Stimulated activated CD4-positive, alpha-beta T cell treated with anti-CD3 and anti-CD28 coated beads, Interleukin-1b, Interleukin-23, amount 100 ng/mL, for 1 hour (primary cell): ENCODE measurements at regions not wholly inside any gene's neighbourhood (a gene's known extent, or its start where the extent isn't known, plus 50 kb on each side); places are given as distances from the start of the nearest gene placed in this dataset.

Experiments
- DNase-seq, 2 donors: peaks; one replicate each; pipeline ENCODE4 v3.0.0-alpha.2; 2020; ENCODE audit warnings: low read depth in 2 of 2

DNA sequence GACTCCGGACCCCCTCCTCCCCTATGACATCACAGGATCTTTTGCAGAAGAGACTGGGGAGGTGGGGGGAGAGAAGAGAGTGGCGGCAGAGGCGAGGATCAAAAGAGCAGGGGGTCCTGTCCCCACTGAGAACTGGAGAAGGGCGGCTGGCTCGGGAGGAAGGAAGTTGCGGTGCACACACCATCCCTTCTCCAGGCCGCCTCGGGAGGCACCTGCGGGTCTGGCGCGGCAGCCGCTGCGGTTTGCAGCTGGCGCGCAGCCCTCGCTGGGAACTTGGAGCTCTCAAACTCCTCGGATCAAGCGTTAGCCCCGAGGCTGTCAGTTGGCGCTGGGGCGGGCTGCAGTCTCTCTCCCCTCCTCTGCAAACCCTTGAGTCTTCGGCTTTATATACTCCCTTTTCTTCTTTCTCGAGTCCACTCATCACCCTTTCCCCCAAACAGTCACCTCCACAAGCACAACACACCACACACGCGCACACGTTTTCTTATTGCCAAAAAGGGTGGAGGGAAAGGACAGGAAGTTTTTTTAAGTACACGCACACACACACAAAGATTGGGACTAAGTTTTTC, 180.7 kb downstream of the TBXT start:
- no peak for DNase-seq

DNA sequence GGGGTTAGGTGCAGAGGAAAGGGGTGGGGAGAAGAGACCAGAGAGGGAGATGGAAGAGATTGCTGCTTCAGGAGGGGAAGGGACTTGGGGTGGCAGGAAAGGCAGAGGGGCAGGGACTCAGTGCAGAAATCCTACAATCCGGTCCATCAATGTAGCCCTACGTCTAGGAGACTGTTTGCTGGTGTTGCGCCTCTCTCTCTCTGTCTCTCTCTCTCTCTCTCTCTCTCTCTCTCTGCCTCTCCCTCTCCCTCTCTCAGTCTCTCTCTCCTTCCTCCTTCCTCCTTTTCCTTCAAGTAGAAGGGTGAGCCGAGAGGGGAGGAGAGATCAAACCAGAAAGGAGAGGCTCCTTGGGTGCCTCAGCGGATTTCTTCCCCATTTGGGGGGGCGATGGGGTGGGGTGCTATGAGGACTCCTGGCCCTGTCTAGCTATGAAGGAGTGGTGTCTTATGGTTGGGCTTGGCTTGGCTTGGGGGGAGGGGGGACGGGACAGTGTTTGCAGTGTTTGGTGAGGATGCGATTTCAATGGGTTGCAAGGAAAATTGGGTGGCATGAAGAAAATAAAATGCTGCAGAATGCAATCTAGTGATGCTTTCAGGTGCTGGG, 181.2 kb downstream of the TBXT start:
- DNase-seq, result no peak

DNA sequence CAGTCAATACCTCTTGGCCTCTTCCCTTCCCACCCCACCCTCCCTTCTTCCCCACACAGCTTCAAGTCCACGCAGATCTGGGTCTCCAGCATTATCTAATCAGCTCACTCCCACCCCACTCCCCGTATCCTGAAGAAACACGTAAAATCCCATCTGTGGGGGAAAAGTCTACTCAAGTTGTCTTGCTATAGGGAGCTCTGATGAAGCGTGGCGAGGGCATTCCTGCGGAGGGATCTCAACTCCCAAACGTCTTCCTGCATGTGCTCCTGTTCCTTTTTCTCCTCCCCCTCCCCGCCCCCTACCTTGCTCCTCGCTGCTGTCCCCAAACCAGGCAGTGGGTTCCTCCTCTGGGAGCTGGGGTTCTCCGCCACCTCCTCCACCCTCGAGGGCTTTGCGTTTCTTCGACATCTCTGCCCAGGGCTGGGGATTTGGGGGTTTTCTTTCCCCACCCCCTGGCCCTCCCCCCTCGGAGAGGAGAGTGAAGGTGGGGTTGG, 181.8 kb downstream of the TBXT start:
- DNase-seq, result no peak

DNA sequence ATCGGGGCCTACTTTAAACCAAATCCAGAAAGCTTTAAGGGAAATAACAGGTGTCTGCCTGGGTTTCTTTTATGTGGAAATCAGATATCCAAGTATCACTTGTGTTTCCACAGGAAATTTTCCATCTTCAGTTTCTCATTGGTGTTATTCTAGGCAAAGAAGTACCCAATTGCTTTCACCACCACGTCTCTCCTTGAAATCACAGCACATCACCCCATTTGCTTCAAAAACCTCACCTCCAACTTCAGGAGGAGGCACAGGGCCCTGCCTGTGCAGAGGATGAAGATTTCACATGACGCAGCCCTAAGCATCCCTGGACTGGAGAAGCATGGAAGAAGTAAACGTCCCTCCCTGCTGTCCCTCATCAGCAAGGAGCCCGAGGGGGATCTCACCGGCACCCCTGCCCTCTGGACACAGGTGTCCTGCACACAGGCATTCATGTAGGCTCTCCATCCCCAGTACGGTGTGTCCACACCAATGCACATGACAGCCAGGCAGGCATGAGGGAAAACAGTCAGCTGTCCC, 182.3 kb downstream of the TBXT start:
- no peak for DNase-seq

DNA sequence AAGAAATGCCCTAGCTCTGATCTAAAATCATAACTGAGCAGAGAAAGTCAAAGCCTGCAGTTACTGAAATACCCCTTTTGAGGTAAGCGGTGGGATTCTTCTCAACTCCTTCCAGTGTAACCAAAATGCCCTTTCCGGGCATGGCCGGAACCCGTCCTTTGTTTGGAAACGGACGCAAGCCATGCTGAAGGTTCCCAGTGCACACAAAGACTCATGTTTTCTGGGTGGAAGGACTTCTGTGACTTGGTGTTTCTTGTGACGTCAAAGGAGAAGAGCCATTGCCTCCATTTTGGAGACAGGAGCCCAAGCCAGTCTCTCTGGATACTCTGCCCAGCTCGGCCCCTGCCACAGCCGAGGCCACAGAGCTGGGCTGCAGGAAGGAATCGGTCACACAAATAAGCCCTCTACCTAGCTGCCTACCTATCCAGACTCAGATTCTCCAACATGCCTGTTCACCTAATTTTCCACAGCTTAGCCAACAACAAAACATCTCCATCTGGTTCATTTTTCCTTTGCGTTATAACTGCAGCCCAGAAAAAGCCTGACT, 182.8 kb downstream of the TBXT start:
- no peak for DNase-seq

DNA sequence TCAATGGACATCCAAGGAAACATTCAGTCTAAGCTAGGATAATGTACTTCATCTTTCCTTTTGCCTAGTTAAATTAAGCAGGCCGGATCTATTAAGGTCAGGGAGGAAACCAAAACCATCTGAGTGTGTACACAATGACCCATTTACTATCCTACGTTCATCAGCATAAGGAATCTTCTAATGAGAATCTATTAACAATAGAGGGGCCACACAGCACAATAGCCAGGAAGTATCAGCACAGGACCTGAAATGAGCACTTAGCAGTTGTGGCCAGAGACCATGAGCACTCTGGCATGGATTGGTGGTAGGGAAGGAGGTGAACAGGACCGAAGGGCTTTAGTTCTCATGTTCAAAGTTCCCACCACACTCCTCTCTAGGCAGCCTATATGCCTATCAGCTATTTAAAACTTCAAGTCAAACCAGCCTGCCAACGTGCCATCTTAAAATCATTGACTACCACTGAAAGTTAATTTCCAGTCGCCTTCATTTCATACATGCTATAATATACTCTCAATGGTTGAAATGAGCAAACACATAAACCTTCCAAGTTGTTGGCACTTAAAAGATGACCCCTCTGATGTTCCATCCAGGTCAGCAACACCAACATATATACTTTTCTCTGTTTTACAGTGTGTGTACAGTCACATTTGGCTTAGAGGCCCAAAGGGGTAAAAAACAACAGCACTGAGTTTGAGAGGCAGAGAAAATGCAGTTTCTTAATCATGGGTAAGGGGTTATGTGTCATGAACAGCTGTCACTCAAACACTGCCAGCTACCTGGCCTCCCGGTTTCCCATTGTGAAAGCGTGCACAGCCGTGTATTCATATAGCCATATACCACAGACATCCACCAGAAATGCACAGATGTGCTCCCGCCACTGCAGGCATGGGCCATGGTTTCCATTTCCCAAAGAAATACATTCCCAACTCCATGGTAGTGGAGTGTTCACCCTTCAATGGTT, 184.3 kb downstream of the TBXT start:
- DNase-seq, result no peak

DNA sequence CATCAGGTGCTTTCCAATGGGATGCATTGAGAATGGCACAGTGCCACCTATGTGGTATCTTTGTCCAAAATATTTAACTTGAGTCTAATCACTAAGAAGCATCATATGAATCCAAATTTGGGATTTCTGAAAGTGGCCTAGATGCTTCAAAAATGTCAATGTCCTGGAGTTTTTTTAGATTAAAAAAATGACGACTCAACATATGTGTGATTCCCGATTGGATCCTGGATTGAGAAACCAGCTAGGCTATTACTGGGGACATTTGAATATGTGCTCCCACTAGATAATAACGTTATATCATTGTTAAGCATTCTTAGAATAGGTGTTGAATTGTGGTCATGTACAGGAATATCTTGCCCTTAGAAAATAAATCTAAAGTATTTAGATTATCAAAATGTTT, 189.2 kb downstream of the TBXT start:
- DNase-seq, result no peak

DNA sequence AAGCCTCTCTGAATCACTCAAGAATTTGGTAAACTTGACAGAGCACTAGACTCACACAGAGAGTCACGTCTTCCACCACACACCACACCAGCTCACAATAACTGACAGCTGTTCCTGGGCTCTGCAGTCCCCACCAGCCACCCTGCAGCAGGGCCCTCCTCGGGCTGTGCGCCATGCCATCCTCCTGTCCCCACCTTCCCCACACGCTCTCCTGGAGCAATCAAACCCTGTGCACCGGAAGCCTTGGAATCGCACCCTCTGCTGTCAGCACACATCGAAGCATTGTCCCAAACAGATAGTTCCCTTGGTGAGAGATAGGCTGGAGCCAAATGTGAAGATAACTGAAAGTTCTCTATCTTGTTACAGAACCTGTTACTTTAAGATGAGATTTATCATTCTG, 191.0 kb downstream of the TBXT start:
- no peak for DNase-seq

DNA sequence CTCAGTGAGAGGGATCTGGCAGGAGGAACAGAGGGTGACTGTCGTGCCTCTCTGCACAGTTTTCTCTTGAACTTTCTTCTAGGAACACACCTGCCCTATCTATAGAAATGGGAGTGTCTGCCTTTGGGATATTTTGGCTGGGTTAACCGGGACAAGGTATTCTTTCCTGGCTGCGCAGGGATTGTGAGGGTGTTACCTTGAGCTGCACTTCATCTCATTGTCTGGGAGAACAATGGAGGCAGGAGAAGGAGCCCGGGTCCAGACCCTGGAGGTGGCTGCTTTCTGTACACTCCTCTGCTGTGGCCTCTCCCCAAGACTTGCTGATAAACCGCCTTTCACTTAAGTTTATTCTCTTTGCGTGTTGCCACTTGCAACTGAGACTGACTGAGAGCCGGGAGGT, 192.8 kb downstream of the TBXT start:
- no peak for DNase-seq

DNA sequence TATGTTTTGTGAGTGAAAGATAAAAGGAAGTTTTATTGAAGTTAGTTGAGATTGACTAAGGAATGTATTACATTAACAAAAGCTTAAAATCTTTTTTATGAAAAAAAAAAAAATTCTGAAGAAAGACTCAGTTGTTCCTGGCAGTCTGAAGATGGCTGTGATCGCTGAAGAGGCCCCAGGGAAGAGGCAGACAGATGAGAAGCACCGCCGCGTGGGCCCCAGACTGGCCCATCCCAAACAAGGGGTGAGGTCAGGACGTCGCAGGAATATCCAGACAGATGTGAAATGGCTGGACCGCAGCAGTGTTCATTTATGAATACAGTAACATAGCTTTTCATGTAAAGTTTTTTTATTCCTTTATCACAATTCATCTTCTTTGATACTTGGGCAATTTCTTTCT, 194.2 kb downstream of the TBXT start:
- DNase-seq, result no peak

DNA sequence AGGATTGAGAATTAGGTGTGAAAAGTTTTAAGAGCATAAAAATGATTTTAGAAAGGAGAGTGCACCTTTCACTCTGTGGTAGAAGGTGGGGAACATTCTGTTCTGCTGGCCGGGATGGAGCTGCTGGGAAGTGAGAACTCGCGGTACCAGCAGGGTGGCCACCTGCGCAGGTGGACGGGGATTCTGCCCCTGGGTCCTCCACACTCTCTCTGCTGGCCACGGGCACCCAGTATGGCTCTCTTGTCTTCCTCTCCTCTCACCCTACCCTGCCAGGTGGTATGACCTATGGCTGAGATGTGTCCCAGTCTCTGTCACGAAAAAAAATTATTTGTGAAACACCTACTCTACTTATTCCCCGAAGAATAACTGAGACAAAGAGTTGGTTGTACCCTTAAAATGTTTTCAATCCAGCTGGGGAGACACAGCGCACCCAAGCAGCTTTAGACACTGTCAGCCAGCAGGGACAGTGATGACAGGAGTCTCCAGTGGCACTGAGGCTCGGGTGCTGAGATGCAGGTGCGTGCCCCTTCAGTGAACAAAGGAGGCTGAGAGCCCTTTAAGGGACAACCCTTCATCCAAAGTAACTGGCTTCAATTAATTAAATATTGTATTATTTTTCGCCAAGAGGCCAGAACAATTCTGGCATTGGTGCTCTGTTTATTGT, 195.4 kb downstream of the TBXT start:
- no peak for DNase-seq

DNA sequence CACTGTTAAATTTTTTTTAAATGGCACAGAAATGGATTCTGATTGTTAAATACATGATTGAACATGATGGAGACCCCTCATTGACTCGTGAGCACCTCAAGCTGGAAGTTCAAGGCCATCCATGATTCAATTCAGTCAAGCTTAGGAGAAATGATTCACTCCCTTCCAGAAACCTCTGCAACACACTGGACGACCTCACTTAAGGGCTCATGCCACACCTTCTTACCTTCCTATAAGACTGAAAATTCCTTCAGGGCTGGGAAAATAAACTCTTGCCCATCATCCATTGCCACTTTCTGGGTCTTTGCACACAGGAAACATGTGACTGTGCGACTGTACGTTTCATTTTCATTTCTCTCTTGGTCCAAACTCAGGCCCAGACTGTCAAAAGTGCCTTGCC, 196.4 kb downstream of the TBXT start:
- DNase-seq, result no peak

DNA sequence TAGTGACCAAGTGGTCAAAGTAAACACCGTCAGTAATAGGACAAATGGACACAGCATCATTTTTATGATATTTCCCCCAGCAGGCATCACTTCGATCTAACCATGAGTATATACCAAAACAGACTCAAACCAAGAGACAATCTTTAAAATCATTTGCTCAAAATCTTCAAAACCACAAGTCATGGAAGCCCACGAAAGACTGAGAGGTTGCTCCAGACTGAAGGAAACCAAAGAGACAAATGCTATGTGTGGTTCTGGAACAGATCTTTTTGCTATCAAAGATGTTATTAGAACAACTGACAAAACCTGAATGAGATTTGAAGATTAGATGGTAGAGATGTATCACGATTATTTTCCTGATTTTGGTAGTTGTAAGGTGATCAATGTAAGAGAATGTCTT, 197.7 kb downstream of the TBXT start:
- DNase-seq, result no peak

DNA sequence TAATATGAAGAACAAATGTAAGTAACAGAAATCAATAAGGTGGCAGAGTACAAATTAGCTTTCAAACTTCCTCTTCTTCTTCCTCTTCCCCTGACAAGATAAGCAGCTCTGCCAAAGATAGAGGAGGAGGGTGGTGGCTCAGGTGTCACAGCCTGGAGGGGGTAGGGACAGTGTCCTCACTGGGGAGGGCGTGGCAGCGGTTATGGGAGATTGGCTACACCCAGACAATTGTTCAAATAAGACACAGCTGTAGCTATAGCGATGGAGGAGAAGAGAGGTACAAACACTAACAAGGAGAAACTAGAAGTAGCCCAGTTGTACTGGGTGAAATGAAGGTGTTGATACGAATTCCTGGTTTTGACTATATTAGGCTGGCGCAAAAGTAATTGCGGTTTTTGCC, 198.5 kb downstream of the TBXT start:
- DNase-seq, result no peak

DNA sequence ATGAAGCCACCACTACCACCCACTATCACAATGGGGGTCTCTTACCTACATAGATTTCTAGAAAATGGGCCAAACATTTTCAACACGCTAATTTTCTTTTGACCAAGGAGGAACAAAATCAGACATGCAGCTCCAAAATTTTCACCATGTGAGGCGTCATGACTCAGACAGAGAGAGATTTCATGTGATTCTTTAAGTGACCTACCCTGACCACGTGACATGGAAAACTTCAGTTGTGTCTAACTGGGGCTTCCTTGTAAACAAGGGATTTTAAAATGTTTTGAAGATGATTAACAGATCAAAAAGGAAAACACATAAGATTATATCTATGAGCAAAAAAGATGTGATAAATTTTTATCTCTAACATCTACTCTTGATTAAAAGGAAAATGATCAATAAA, 199.2 kb downstream of the TBXT start:
- DNase-seq, result no peak

DNA sequence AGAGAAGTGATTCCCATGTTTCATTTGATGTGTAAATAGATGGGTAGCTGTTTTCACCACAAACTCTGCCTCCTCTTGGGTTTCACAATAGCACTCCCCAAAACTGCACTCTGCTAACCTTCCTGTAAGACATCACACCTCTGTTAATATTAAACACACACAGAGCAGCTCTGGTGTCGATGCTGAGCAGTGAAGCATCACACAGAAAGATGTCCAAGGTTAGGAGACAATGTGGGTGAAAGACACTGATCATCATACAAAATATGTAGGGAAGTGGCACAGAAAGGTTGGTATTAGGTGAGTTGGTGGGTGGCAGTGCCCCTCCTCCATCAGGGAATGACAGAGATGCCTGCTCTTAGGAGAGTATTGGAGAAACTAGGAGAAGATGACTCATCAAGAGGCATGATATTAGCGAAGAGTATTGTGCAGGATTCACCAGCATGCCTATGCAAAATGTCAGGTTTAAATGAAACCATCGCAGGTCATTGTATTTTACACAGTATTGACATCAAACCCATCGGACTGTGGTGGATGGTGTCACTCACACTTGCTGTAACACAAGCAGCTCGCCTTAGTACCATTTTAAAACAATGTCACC, 199.7 kb downstream of the TBXT start:
- no peak for DNase-seq

DNA sequence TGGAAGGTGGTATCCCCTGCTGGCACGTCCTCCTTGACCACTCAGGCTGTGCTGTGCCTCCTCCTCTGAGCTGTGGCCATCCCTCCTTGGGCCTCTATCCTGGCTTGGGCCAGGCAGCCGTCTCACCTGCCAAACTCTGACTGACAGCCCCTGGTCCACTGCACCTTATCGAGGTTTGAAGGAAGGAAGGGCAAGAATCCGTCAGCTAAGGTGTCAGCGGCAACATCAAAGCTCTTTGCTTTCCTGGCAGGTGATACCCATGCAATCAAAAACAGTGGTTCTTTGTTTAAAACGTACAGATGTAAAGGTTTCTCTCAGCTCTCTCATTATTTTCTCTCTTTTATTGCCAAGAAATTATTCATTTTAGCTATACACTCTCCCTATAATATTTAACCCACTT, 203.9 kb downstream of the TBXT start:
- DNase-seq, result no peak

DNA sequence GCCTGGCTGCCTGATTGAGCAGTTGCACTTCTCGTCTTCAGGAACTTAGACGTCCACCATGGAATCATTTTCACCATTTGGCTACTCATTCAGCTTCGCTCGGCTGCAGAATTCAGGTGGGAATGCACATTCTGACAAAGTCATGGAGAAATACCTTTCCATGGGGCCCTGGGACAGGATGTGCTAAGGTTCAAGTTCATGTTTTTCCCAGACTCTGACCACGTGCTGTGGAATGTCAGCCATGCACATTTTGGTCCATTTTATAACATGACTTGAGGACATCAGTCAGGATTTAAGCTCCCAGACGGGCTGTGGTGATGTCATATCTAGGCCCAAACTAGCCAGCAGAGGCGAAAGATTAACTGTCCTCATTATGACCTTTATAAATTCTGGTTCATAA, 205.3 kb downstream of the TBXT start:
- no peak for DNase-seq

DNA sequence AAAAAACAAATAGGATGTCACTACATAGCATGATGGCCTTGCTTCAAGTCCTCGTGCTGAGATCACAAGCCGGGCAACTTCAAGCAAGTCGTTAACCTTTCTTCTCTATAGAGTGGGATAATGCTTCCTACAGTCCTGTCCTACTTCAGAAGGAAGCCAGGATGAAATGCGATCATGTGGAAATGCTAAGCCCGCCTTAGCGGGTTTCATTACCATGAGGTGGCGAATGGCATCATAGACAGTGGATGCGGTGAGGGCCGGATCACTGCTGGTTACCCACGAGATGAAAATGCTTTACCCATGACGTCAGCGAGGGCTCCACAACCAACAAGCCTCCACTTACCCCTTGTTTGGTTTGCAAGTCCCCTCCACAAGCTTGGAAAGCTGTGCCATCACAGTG, 206.4 kb downstream of the TBXT start:
- DNase-seq, result no peak

DNA sequence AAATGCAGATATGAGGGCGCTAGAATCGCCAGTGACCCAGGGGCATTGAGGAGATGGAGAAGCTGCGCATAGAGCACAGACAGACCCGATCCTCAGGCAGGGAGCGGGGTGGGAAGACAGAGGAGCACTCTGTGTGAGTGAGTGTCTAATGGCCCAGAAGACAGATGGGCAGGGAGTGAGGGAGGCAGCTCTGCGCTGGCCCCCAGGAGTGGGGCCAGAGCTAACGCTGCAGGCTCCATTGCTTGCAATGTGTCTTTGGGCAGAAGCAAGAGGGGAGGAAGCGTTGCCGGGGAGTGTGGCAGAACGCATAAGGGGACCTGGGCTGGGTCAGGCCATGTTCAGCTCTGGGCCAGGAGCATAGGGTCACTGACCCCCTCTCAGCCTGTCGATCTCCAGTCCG, 207.0 kb downstream of the TBXT start:
- DNase-seq, result no peak

DNA sequence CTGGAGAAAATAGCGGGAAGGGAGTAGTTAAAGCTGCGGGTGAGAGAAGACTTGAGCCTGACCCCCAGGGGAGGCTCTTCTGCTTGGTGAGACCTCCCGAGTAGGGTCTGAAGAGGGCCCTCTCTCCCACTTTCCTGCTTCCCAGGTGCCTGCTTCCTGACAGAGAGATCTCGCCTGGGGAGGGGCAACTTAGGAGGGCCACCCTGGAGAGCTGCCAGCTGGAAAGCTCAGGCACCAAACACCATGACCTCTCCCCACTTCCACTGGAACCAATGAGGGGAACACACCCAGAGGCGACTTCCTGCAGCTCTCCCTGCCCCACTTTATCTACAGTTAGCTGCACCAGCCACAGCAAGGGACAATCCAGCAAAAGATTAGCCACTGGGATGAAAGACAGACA, 208.0 kb downstream of the TBXT start:
- DNase-seq, result no peak
